NB4 (cell line): ENCODE measurements at regions not wholly inside any gene's neighbourhood (a gene's known extent, or its start where the extent isn't known, plus 50 kb on each side); places are given as distances from the start of the nearest gene placed in this dataset.

Source experiments
- MYC ChIP-seq: IDR thresholded peaks from 2 replicates; pipeline ENCODE4 v1.6.1; 2011; ENCODE audit warnings: low read depth, low read length
- POLR2A ChIP-seq: IDR thresholded peaks from 2 replicates; pipeline ENCODE4 v1.6.1; 2011; ENCODE audit warnings: mild to moderate bottlenecking; ENCODE audit not compliant: insufficient read length; ENCODE audit errors: extremely low read depth
- TF ChIP-seq, protein P1 (sequence below): IDR thresholded peaks from one replicate; pipeline ENCODE4 v1.5.1; 2012; ENCODE audit warnings: low read depth, low read length
- TF ChIP-seq, protein P2 (sequence below): IDR thresholded peaks from 2 replicates; pipeline ENCODE4 v1.6.1; 2011; ENCODE audit warnings: low read depth, low read length

DNA sequence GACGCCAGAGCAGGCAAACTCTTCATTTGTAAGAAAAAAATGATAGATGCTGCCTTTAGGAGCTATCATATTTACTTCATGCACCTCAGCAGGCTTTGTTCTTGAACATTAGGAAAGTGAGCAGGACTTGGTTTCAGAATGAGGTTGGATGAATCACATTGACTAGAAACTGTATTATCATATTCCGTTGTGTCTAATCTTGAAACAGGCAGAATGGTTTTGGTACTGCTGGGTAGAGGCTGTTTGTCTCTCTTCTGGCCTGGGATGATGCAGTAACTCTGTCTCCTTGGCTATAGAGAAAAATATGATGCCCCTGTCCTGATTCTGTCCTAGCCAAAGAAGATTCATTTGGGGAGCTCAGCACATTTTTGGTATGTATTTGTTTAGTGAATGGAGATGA is 344.2 kb upstream of the GRM7 start:
- TF ChIP-seq, protein P1, sequence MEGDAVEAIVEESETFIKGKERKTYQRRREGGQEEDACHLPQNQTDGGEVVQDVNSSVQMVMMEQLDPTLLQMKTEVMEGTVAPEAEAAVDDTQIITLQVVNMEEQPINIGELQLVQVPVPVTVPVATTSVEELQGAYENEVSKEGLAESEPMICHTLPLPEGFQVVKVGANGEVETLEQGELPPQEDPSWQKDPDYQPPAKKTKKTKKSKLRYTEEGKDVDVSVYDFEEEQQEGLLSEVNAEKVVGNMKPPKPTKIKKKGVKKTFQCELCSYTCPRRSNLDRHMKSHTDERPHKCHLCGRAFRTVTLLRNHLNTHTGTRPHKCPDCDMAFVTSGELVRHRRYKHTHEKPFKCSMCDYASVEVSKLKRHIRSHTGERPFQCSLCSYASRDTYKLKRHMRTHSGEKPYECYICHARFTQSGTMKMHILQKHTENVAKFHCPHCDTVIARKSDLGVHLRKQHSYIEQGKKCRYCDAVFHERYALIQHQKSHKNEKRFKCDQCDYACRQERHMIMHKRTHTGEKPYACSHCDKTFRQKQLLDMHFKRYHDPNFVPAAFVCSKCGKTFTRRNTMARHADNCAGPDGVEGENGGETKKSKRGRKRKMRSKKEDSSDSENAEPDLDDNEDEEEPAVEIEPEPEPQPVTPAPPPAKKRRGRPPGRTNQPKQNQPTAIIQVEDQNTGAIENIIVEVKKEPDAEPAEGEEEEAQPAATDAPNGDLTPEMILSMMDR: no peak
- TF ChIP-seq, protein P2, sequence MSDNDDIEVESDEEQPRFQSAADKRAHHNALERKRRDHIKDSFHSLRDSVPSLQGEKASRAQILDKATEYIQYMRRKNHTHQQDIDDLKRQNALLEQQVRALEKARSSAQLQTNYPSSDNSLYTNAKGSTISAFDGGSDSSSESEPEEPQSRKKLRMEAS: no peak
- TF ChIP-seq POLR2A (no peak), MYC (no peak)
